Thyroid gland (tissue), 4 donors: ENCODE measurements at regions not wholly inside any gene's neighbourhood (a gene's known extent, or its start where the extent isn't known, plus 50 kb on each side); places are given as distances from the start of the nearest gene placed in this dataset.

Source experiments
- DNase-seq, 2 donors: peaks; one replicate each; pipeline ENCODE4 v3.0.0-alpha.2; 2019
- H3K27ac ChIP-seq, 3 donors: fragments of 200-600 bp; sonication (generic); 1 replicate in 2 of 3; 2 replicates in 1 of 3; pipeline ENCODE4 v1.5.1; 2016 to 2019; ENCODE audit warnings: mild to moderate bottlenecking in 1 of 3, moderate library complexity in 1 of 3
- H3K27me3 ChIP-seq: fragments of 200-600 bp; sonication (generic); one replicate; pipeline ENCODE4 v1.5.1; 2019
- H3K36me3 ChIP-seq, 2 donors: fragments of 200-600 bp; sonication (generic); one replicate each; pipeline ENCODE4 v1.5.1; 2016 to 2019
- H3K4me1 ChIP-seq, 2 donors: fragments of 200-600 bp; sonication (generic); one replicate each; pipeline ENCODE4 v1.5.1; 2017 to 2019
- H3K4me3 ChIP-seq, 3 donors: fragments of 200-600 bp; sonication (generic); replicated peaks in 1 of 3; 1 replicate in 2 of 3; 2 replicates in 1 of 3; pipeline ENCODE4 v1.5.1; 2016; ENCODE audit warnings: mild to moderate bottlenecking in 1 of 3
- H3K9me3 ChIP-seq: fragments of 200-600 bp; sonication (generic); one replicate; pipeline ENCODE4 v1.5.1; 2017
- POLR2A ChIP-seq, 2 donors: fragments of 450-650 bp; IDR thresholded peaks; one replicate each; pipeline ENCODE4 v1.6.1; 2017; ENCODE audit warnings: antibody characterized with exemption in 2 of 2, mild to moderate bottlenecking in 2 of 2, moderate library complexity in 1 of 2
- WGBS, 2 donors: methylation state at CpG; one replicate each; pipeline ENCODE4 v1.1.5; 2017; 5-methylcytosine and 5-hydroxymethylcytosine counted together
- intact Hi-C: fragments of 100-400 bp; cut with DNase I; formaldehyde crosslinking; loops from one replicate; pipeline ENCODE4 v1.15.1; 2023
- TF ChIP-seq, protein P1 (sequence below), 6 experiments: fragments of 200-600 bp in 3 of 6; fragments of 450-650 bp in 3 of 6; sonication (generic) in 3 of 6; IDR thresholded peaks; one replicate each; pipeline ENCODE4 v1.5.1; 2016 to 2019; ENCODE audit warnings: antibody characterized with exemption in 6 of 6, mild to moderate bottlenecking in 2 of 6, inconsistent platforms in 1 of 6, moderate library complexity in 1 of 6

GRCh38 chr10:128588402-128588801 is 462.2 kb upstream of the MKI67 start:
- TF ChIP-seq, protein P1, sequence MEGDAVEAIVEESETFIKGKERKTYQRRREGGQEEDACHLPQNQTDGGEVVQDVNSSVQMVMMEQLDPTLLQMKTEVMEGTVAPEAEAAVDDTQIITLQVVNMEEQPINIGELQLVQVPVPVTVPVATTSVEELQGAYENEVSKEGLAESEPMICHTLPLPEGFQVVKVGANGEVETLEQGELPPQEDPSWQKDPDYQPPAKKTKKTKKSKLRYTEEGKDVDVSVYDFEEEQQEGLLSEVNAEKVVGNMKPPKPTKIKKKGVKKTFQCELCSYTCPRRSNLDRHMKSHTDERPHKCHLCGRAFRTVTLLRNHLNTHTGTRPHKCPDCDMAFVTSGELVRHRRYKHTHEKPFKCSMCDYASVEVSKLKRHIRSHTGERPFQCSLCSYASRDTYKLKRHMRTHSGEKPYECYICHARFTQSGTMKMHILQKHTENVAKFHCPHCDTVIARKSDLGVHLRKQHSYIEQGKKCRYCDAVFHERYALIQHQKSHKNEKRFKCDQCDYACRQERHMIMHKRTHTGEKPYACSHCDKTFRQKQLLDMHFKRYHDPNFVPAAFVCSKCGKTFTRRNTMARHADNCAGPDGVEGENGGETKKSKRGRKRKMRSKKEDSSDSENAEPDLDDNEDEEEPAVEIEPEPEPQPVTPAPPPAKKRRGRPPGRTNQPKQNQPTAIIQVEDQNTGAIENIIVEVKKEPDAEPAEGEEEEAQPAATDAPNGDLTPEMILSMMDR (IDR thresholded peaks at IDR 0.05): no peak
- TF ChIP-seq POLR2A (IDR thresholded peaks at IDR 0.05): no peak
- H3K27ac ChIP-seq: no peak overlapping the region
- H3K27me3 ChIP-seq: no peaks in the 10 kb centered on the region
- no peak for DNase-seq
- no peaks in the 10 kb centered on the region for H3K9me3 ChIP-seq
- no peaks in the 10 kb centered on the region for H3K36me3 ChIP-seq
- H3K4me3 ChIP-seq: no peak overlapping the region
- H3K4me1 ChIP-seq: no peaks in the 10 kb centered on the region
- intact Hi-C loops: no loop called here

- H3K4me1 ChIP-seq: no peaks in the 10 kb centered on the region
- H3K27ac ChIP-seq: no peak overlapping the region
- intact Hi-C loops: no loop called here
- TF ChIP-seq, protein P1 (IDR thresholded peaks at IDR 0.05): no peak
- TF ChIP-seq POLR2A (IDR thresholded peaks at IDR 0.05): no peak
- no peak for DNase-seq
- 98 to 100% methylated on average over 1 of the region's 1 CpG for WGBS, 2 donors
- H3K36me3 ChIP-seq: no peaks in the 10 kb centered on the region
- no peaks in the 10 kb centered on the region for H3K9me3 ChIP-seq
- no peak overlapping the region for H3K4me3 ChIP-seq
- no peaks in the 10 kb centered on the region for H3K27me3 ChIP-seq
Measured at GRCh38 chr10:128594688-128595087, 468.5 kb upstream of the MKI67 start.

- H3K4me3 ChIP-seq: no peak overlapping the region
- H3K36me3 ChIP-seq: no peaks in the 10 kb centered on the region
- 81 to 84% methylated on average over 4 of the region's 4 CpGs for WGBS, 2 donors
- intact Hi-C loops: no loop called here
- TF ChIP-seq POLR2A (IDR thresholded peaks at IDR 0.05): no peak
- TF ChIP-seq, protein P1 (IDR thresholded peaks at IDR 0.05): no peak
- no peak overlapping the region for H3K27ac ChIP-seq
- H3K4me1 ChIP-seq: no peaks in the 10 kb centered on the region
- no peaks in the 10 kb centered on the region for H3K9me3 ChIP-seq
- DNase-seq: no peak
- no peaks in the 10 kb centered on the region for H3K27me3 ChIP-seq
Measured at GRCh38 chr10:128596906-128597305, 470.7 kb upstream of the MKI67 start.

GRCh38 chr10:128599030-128599429 is 472.8 kb upstream of the MKI67 start:
- no peak overlapping the region for H3K27ac ChIP-seq
- no peaks in the 10 kb centered on the region for H3K9me3 ChIP-seq
- TF ChIP-seq POLR2A (IDR thresholded peaks at IDR 0.05): no peak
- TF ChIP-seq, protein P1 (IDR thresholded peaks at IDR 0.05): no peak
- H3K4me3 ChIP-seq: no peak overlapping the region
- intact Hi-C loops: no loop called here
- 85 to 91% methylated on average over 2 of the region's 2 CpGs for WGBS, 2 donors
- DNase-seq: no peak
- no peaks in the 10 kb centered on the region for H3K27me3 ChIP-seq
- no peaks in the 10 kb centered on the region for H3K36me3 ChIP-seq
- H3K4me1 ChIP-seq: no peaks in the 10 kb centered on the region

GRCh38 chr10:128599538-128599937 is 473.3 kb upstream of the MKI67 start:
- no peak for DNase-seq
- TF ChIP-seq POLR2A (IDR thresholded peaks at IDR 0.05): no peak
- TF ChIP-seq, protein P1 (IDR thresholded peaks at IDR 0.05): no peak
- H3K4me3 ChIP-seq: no peak overlapping the region
- WGBS, 2 donors: 93 to 94% methylated on average over 4 of the region's 4 CpGs
- H3K27ac ChIP-seq: no peak overlapping the region
- intact Hi-C loops: no loop called here
- H3K9me3 ChIP-seq: no peaks in the 10 kb centered on the region
- no peaks in the 10 kb centered on the region for H3K36me3 ChIP-seq
- no peaks in the 10 kb centered on the region for H3K27me3 ChIP-seq
- no peaks in the 10 kb centered on the region for H3K4me1 ChIP-seq
